ENCODE measurements at regions not wholly inside any gene's neighbourhood (a gene's known extent, or its start where the extent isn't known, plus 50 kb on each side); places are given as distances from the start of the nearest gene placed in this dataset.

DNA sequence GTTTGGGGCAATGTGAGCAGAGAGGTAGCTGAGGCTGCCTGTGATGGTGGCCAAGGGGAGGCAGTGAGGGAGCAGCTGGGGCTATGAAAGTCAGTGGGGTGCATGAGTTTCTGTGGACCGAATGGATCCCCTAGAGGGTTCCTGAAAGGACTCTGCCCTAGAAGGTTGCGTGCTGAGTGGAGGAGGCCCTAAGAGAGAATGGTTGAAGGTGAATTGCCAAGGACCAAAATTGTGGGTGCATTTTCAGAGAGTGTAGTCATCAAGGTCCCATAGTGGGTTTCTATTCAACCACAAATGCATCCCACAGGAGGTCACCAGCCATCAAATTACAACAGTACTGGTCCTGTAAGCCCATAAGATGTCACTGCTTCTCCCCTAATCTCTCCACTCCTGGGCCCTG is 298.3 kb downstream of the CDK5RAP2 start:
- Histone ChIP-seq H3K27ac (no peak overlapping the region), H3K27me3 (no peaks in the 10 kb centered on the region), H3K4me3 (no peak overlapping the region), H3K4me1 (replicated peaks in 1 of 2) (no peaks in the 10 kb centered on the region), H3K9me3 (replicated peaks in 1 of 3) (no peaks in the 10 kb centered on the region), H3K36me3 (replicated peaks in 1 of 2) (no peaks in the 10 kb centered on the region)
- WGBS, 4 donors = 78 to 86% (median 81%) methylated on average over 2 of the region's 2 CpGs
- TF ChIP-seq POLR2A (IDR thresholded peaks at IDR 0.05) = no peak
- TF ChIP-seq, protein P1, sequence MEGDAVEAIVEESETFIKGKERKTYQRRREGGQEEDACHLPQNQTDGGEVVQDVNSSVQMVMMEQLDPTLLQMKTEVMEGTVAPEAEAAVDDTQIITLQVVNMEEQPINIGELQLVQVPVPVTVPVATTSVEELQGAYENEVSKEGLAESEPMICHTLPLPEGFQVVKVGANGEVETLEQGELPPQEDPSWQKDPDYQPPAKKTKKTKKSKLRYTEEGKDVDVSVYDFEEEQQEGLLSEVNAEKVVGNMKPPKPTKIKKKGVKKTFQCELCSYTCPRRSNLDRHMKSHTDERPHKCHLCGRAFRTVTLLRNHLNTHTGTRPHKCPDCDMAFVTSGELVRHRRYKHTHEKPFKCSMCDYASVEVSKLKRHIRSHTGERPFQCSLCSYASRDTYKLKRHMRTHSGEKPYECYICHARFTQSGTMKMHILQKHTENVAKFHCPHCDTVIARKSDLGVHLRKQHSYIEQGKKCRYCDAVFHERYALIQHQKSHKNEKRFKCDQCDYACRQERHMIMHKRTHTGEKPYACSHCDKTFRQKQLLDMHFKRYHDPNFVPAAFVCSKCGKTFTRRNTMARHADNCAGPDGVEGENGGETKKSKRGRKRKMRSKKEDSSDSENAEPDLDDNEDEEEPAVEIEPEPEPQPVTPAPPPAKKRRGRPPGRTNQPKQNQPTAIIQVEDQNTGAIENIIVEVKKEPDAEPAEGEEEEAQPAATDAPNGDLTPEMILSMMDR (IDR thresholded peaks at IDR 0.05) = no peak
- intact Hi-C loops (cut with DNase I) = no loop called here
- DNase-seq = no peak

- 73 to 92% (median 81%) methylated on average over 1 of the region's 1 CpG for WGBS, 4 donors
These were observed 312.0 kb downstream of the CDK5RAP2 start for GRCh38 chr9:120267929-120268328.

GRCh38 chr9:120265791-120266190 is 314.2 kb downstream of the CDK5RAP2 start:
- TF ChIP-seq, protein P1 (IDR thresholded peaks at IDR 0.05) = no peak
- no peak for TF ChIP-seq POLR2A (IDR thresholded peaks at IDR 0.05)
- Histone ChIP-seq H3K9me3 (replicated peaks in 1 of 3) (no peaks in the 10 kb centered on the region), H3K4me3 (no peak overlapping the region), H3K4me1 (replicated peaks in 1 of 2) (no peaks in the 10 kb centered on the region), H3K27ac (no peak overlapping the region), H3K27me3 (no peaks in the 10 kb centered on the region), H3K36me3 (replicated peaks in 1 of 2) (no peaks in the 10 kb centered on the region)
- no peak for DNase-seq
- 41 to 56% (median 45%) methylated on average over 4 to 6 of the region's 6 CpGs for WGBS, 4 donors
- intact Hi-C loops (cut with DNase I) = no loop called here

More at GRCh38 chr9:120267929-120268328, 312.0 kb downstream of the CDK5RAP2 start:
- no peaks in the 10 kb centered on the region for H3K9me3 ChIP-seq (replicated peaks in 1 of 3)
- TF ChIP-seq POLR2A (IDR thresholded peaks at IDR 0.05) = no peak
- TF ChIP-seq, protein P1 (IDR thresholded peaks at IDR 0.05) = no peak
- no peak overlapping the region for H3K27ac ChIP-seq
- no peaks in the 10 kb centered on the region for H3K27me3 ChIP-seq
- DNase-seq = no peak
- no peaks in the 10 kb centered on the region for H3K36me3 ChIP-seq (replicated peaks in 1 of 2)
- intact Hi-C loops (cut with DNase I) = no loop called here
- H3K4me1 ChIP-seq (replicated peaks in 1 of 2) = no peaks in the 10 kb centered on the region
- no peak overlapping the region for H3K4me3 ChIP-seq

DNA sequence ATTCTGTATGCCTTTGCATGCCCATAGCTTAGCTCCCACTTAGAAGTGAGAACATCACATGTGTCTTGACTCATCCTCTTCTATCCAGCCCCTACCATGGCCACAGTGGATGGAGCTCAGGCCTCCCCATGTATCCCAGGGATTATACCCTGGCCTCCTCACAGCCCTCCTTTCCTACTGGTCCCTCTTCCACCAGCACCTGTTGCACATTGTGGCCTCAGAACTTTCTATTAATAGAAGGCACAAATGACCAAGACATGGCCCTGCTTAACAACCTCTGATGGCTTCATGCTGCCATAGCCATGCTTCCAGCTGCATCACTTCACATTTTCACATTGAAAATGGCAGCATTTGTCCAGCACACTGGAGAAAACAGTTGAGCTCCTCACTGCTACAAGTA is 315.4 kb downstream of the CDK5RAP2 start:
- Histone ChIP-seq H3K4me1 (replicated peaks in 1 of 2) (no peaks in the 10 kb centered on the region), H3K4me3 (no peak overlapping the region), H3K9me3 (replicated peaks in 1 of 3) (no peaks in the 10 kb centered on the region), H3K36me3 (replicated peaks in 1 of 2) (no peaks in the 10 kb centered on the region), H3K27me3 (no peaks in the 10 kb centered on the region), H3K27ac (no peak overlapping the region)
- DNase-seq = no peak
- intact Hi-C loops (cut with DNase I) = no loop called here
- no peak for TF ChIP-seq POLR2A (IDR thresholded peaks at IDR 0.05)
- TF ChIP-seq, protein P1 (IDR thresholded peaks at IDR 0.05) = no peak
